NCI-H1694 treated with DMSO at 0.1 percent for 48 hours (cell line): ENCODE measurements at regions not wholly inside any gene's neighbourhood (a gene's known extent, or its start where the extent isn't known, plus 50 kb on each side); places are given as distances from the start of the nearest gene placed in this dataset.
A peak's percentile ranks its signal among the peaks of the same experiment; 100 is the strongest.

ENCODE experiments used
- DNase-seq: peaks from one replicate; lab custom pipeline; 2025; lab: John Stamatoyannopoulos, UW

DNA sequence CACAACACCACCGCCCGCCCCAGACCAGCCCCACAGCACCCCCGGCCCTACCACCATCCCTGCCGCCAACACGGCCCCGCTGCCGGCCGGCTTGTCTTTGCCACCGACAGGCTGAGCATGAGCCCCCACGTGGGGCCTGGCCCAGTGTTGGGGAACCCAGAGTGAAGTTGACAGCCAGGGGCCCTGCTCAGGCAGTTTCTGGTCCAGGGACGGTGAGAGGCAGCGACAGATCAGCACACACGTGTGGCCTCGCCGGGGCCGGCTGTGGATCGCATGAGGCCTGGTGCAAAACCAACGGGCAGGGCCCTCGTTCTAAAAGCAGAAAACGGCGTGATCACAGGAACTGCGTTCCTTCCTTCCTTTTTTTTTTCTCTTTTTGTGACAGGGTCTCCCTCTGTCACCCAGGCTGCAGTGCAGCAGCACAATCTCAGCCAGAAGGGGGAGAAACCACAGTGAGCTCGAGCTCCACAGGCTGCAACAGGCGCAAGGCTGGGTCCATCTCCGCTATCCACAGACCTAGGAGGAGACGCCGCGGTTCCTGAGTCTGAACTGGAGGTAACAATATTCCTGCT lies 50.5 kb upstream of the FBRSL1 start:
- DNase-seq, result no peak

DNA sequence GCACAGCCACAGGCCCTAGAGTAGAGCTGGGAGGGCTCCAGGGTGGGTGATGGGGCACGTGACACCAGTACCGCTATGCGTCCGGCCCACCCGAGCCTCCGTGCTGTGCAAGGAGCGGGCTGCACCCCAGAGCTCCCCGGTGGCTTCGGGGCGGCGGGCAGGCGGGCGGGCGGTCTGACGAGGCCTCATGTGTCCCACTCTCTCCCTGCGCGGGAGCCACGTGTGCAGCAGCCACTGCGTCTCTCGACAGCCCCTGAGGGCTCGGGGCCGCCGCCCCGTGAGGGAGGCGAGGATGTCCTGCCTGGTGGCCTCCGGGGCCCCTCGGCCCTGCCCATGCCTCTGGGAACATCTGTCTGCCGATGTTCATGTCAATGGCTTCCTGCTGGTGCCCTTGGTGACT lies 51.2 kb upstream of the FBRSL1 start:
- no peak for DNase-seq

DNA sequence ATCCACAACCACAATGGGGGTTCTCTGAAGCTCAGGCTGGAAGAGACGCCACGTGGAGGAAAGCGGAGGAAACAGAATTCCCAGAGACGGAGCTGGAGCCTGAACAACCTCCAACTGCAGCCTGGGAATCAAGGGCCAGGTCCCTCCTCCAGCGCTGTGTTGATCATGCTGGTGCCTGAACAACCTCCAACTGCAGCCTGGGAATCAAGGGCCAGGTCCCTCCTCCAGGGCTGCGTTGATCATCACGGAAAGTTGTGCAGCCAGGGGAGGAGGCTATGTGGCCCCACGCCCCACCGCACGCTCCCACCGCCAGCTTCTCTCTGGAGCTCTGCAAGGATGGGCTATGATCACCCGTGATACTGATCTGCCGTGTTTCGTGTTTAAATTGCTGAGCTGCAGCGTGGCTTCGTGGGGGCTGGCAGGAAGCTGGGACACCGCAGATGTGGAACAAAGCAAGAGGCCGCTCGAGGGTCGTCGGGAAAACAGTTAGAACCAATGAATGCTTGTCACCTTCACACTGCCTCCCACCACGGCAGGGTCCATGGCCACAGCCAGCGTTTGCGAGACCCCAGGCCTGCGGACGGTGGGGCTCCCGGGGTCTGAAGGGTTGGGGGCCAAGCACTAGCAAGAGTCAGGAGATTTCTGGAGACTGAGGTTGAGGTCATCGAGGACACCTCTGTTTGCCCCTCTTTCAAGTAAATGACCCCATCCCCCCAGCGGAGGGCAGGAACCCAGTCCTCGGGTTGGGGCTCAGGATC lies 51.8 kb upstream of the FBRSL1 start:
- DNase-seq, result no peak

DNA sequence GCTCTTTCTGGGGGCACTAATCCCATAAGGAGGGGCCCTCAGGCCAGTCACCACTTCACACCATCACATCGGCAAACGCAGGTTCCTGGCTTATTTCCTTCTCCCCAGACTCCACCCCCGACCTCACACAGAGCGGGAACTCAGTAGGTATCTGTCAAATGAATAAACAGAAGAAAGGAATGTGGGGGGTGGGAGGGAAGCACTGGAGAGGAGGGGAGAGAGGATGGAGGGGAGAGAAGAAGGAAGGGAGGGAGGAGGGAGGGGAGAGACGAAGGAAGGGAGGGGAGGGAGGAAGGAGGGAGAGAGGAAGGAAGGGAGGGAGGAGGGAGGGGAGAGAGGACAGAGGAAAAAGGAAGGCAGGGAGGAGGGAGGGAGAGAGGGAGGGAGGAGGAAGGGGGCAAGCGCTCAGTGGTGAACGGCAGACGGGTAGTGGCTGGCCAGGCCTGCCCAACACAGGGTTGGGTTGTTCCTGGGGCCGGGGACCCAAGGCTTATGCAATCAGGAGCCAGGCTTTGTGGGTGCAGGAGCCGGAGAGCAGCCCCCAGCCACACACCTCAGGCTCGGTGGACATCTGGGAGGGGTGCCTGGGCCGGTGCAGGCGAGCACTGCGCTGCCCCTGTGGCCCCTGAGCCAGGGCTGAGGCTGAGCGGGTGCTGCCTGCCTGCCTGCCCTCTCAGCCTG lies 52.6 kb upstream of the FBRSL1 start:
- no peak for DNase-seq

DNA sequence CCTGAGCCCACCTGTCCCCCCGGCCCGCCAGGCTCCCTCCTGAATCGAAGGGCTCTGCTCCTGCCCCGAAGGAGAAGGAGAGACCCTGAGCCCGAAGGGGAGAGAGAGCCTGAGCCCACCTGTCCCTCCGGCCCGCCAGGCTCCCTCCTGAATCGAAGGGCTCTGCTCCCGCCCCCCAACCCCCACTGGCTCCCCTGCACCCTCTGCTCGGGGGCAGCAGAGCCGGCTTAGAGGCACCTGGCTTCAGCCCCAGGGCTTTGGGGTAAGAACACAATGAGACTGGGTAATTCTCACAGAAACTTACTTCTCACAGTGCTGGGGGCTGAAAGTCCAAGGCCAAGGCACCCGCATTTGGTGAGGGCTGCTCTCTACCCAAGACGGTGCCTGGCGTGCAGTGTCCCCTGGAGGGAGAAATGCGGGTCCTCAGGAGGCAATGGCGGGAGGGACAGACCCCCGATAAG lies 53.1 kb upstream of the FBRSL1 start:
- no peak for DNase-seq

DNA sequence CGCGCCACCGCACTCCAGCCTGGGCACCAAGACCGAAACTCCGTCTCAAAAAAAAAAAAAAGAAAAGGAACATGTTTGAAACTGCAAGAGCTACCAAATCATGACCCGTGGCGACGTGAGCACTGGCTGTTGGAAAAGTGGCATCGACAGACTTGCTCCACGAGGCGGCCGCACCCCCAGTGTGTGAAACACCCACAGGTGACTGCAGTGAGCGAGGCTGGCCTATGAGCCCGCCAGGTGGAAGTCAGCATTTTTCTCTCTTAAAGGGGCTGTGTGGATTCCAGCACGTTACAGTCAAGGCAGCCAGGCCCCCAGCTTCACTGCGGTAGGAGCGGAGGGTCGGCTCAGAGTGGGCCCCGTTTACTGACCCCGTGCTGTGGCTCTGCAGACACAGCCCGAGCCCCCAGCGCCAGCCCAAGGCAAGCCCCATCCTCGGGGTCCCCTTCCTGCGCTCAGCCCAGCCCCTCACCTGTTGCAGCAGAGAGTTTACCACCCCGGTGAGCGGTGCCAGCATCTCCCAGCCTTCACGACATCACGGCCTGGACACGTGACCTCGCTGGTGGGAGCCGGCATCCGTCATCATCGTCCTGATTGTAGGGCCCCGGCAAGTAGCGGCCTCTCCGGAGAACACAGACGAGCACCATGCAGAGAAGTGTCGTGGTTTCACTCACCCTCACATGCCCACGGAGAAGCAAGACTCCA lies 54.3 kb upstream of the FBRSL1 start:
- DNase-seq, result no peak

DNA sequence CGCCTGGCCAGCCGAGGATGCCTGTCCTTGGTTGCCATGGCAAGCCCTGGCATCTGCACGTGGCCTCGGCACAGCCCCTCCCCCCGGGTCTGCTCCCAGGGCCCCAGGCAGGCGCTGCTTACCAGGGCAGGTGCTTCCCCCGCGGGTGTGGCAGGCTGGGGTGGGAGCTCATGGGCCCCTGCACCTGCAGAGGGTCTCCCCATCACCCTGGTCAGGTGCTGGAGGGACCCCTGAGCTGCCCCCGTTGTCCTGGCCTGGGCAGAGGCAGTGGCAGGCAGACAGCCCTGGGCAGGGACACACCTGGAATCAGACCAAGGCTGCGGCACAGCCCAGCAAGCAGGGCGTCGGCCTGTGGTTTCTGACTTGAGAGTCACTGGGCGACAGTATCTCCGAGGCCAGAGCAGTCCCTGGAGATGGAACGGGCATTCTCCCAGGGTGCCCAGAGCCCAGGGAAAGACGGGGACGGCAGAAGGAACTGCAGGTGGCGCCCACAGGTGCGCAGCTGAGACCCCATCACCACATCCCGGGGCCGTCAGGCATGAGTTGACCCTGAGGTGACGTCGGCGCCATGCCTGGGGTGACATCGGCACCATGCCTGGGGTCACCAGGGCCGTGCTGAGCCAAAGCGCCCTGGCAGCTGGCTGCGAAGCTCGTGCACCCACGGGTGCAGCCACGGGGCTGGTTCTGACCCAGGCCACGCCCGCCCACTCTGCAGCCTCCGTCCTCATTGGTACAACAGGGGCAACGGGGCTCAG lies 56.1 kb upstream of the FBRSL1 start:
- DNase-seq, result no peak

DNA sequence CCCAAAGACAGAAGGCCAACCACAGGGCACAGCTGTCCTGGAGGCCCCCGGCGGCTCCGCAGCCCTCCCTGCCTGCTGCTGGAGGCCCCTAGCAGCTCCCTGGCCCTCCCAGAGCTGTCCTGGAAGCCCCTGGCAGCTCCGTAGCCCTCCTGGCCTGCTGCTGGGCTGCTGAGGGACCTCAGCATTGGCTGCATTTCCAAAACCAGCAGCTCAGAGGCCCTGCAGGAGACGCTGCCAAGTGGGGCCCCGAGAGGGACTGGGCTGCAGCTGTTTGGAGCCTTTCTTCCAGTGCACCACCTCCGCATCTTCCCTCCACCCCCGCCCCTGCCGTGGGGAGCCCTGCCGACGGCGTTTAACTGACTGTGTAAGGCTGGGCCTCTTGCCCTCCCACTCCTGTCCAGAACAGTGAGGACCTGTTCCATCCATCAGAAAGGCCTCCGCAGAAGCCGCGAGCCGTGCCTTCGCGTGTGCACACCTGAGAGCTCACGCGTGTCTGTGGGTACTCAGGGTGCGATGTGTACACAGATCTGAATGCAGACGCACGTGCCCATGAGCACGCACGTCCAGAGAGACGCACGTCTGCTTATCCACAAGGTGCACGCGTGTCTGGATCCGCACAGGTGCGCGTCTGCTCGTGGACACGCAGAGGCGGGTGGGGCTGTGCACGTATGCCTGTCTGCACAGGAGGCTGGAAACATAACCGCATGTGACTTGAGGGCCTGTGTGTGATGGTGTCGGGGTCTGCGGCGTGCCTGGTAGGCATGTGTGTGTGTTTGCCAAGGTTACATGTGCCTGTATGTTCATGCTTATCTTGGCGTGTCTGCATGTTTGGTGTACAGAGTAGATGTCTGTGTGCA lies 57.0 kb upstream of the FBRSL1 start:
- DNase-seq, result no peak

DNA sequence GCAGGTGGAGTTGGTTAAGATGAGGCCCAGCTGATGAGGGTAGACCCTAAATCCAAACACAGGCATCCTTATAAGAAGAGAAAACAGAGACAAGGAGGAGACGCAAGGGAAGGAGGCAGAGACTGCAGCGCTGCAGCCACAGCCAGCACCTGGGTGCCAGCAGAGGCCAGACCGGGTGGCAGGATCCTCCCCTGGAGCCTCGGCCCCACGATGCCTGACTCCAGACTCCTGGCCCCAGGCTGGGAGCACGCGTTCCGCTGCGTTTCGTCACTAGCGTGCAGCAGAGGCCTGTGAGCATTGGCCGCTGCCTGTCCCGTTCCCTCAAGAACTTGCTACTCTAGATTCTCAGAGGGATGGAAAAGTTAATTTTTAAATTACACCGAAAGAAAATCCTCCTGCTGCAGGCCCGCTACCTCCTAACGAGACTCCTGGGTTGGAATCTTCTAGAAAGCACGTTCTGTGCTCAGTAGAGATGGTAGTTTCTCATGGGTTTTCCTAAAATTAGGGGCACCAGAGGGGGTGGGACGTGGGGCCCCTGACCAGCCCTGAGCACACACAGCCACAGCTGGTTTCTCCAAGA lies 57.7 kb upstream of the FBRSL1 start:
- DNase-seq, result no peak

DNA sequence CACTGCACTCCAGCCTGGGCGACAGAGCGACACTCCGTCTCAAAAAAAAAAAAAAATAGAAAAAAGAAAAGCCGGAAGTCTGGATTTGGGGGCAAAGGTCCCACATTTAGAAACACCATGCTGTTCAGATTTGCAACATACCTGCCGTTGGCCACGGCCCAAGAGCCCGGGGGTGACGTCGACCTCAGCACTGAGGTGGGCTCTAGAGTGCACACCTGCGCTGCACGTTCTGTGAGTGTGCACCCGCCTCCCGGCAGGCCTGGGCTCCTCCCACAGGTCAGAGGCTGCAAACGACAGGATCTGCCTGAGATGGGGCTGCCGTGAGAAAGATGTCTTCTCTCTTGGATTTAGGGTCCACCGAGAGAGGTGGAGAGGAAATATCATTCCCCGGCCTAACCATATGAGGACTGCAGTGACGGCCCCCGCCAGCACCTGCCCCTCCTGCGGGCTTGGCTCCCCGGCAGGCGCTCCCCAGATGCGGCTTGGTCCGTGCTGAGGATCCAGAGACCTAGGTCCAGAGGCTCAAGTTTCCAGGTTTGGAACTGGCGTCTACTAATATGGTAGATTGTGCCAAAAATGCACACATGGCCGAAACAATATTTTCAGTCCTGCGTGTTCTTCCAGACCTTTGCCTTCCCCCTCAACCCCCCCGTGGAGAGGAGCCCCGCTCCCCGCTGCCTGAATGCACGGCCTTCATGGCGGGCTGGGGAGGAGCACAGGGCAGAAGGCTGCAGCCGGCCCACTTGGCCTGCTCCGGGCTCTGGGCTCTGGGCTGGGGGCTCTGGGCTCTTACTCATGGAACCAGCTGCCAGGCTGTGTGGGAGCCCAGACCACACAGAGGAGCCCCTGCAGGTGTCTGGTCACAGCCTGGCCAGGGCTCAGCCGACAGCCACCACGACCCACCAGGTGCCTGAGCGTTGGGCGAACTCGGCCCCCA lies 58.8 kb upstream of the FBRSL1 start:
- no peak for DNase-seq

DNA sequence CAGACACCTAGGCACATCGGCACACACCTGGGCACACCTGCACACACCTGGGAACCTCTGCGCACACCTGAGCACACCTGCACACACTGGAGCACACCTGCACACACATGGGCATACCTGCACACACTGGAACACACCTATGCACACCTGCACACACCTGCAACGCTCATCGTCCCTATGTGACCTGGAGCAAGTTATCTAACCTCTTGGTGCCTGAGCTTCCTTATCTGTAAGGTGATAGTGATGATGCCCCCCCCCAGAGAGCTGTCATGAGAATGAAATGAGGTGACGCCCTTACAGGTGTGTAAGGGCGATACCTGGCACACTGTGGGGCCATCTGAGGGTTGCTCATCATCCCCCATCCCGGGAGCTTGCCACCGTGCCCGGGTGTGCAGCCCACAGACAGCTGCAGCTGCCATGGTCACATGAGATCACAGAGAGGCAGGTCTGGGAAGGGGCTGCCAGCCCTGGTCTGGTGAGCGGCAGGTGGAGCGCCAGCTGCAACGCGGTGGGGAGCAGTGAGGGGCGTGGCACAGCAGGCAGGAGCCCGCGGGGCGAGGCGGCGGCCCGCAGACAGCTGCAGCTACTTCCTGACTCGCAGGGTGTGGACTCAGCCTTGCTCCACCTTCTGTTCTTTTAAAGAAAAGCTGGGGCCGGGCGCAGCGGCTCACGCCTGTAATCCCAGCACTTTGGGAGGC lies 59.9 kb upstream of the FBRSL1 start:
- DNase-seq, result peak; percentile 84

DNA sequence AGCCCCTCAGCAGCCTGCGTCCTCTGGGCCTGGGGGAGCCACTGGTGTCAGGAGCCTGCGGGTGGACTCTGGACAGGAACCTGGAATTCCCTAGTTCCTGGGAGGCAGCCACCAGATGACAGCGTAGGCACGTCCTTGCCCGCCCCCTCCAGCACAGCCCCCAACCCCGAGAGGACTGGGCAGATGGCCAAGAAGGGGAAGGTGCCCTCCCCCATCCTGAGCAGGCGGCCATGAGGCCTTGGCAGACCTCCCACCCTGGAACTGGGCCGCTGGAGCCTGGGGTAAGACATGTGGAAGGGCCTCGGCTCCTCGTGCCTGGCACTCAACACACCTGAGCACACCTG lies 60.4 kb upstream of the FBRSL1 start:
- DNase-seq, result peak; percentile 73

DNA sequence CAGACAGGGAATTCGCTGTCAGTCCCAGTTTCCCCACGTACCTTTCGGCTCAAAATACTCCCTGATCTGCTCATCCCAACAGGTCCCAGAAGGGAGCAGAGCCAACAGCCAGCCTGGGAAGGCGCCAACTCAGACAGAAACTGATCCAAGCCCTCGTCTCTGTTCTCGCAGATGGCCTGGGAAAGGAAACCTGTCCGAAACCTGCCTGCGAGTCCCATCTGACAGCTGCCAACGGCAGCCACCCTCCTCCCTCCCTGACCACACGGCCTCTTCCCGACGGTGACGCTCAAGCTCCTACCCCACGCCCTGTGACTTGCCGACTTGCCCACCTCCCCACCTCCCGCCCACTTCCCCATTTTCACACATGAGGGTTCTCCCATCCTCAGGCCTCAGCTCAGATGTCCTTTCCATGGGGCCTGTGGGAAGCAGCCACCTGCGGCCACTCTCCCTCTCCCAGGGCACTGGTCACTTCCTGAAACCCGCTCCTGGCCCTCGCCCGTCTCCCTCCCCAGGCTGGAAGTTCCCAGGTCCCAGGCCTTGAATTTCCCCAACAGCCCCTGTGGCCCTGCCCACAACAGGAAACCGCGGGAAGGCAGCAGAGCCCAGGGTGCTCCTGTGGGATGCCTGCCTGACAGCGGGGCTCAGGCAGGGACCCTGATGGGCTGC lies 60.9 kb upstream of the FBRSL1 start:
- peak; percentile 47 for DNase-seq

DNA sequence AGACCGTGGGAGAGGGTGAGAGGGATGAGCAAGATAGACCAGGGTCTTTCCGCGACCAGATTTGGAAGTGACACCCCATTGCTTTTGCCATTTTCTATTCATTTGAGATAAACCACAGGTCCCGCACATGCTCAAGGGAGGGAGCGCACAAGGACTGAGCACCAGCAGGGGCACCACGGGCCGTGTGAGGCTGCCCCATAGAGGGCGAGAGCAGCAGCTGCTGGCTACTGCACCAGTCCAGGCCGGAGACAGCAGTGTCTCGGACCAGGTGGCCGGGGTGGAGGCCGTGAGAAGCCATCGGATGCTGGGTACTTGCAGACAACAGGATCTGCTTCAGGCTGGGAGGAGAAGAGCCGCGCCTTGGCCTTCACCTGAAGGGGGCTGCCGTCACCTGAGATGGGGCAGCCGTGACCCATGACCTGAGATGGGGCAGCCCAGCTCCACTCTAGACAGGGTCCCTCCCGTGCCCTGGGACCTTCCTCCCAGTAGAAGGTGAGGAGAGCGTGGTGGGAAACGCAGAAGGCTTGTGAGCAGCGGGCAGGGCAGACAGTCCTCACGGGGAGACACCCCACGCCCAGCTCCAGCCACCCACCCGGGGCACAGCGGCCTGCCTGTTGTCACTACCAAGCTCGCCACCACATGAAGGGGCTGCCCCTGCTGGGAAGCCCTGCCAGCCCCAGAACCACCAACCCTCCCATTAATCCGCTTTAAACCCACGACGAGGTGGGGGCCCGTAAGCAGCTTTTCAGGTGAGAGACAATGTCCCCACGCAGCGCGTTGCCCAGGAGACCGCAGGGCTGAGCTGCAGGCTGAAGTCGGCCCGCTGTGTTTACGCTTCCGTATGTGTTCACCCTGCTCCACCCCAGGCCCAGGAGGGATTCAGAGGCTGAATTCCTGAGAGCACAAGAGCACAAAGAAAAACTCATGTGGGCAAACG lies 61.7 kb upstream of the FBRSL1 start:
- DNase-seq, result no peak

DNA sequence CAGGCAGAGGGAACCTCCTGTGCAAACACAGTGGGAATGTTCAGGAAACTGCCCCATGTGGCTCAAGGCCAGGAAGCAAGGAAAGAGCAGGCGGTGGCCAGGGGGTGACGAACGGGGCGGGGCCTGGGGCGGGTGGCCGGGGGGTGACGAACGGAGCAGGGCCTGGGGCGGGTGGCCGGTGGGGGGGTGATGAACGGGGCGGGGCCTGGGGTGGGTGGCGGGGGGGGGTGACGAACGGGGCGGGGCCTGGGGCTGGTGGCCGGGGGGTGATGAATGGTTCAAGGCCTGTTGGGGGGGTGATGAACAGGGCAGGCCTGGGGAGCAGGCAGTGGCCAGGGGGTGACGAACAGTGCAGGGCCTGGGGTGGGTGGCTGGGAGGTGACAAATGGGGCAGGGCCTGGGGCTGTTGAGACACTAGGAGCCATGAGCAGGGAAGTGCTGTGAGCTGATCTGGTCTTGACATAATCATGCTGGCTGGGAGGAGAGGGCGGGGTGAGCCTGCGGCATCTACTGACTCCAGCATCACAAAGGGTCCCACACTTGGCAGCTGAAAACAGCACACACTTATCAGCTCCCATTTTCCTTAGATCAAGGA lies 62.7 kb upstream of the FBRSL1 start:
- no peak for DNase-seq

DNA sequence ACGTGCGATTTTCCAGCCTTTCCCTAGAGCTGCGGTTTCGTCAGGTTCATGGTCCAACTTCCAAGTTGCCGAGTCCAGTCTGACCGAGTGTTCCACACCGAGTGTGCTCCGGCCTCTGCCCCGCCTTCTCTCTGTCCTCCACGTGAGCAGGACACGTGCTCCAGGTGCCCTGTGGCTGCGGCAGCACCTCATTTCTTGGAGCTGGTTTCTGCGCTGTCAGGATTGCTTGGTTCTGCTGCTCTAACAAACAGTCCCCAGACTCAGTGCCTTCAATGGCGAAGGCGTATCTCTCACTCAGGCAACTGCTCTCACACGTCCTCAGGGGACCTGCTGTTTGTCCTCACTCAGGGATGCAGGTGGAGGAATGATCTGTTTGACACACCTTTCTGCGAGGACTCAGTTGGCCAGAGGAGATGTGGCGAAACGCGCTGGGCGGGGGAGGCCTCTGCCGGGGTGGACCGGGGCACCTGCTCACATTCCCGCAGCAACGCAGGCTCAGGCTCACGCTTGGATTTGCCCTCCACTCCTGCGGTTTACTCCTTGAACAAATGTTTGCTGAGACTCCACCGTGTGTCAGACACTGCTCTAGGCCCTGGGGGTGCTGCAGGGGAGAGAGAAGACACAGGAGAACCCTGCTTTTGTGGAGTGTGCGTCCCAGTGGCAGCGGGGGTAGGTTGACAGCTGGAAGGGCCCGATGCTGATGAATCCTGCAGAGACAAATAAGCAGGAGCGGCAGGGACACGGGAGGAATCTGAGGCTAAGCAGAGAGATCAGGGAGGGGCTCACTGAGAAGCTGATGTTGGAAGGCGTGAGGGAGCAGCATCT lies 63.4 kb upstream of the FBRSL1 start:
- no peak for DNase-seq
